ENCODE measurements at regions not wholly inside any gene's neighbourhood (a gene's known extent, or its start where the extent isn't known, plus 50 kb on each side); places are given as distances from the start of the nearest gene placed in this dataset.

DNA sequence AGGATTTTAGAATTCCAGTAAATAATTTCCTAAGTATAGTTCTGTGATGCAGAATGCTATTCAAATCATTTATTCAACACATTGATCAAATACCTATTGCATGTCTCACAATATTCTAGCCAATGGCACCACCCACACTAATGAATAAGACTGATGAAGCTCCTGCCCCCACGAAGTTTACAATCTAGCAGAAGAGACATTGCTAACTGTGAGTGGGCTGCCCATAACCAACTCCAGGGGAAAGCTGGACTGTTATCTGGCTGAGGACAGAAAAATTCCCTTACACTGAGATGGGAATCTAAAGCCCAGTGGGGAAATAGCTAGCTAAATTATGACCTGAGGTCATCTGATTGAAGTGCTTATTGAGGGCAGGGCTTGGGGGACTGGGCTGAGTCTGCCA lies 128.8 kb upstream of the LYZL2 start:
- no peak for DNase-seq (ENCODE audit: low spot score)
- TF ChIP-seq, protein P1, sequence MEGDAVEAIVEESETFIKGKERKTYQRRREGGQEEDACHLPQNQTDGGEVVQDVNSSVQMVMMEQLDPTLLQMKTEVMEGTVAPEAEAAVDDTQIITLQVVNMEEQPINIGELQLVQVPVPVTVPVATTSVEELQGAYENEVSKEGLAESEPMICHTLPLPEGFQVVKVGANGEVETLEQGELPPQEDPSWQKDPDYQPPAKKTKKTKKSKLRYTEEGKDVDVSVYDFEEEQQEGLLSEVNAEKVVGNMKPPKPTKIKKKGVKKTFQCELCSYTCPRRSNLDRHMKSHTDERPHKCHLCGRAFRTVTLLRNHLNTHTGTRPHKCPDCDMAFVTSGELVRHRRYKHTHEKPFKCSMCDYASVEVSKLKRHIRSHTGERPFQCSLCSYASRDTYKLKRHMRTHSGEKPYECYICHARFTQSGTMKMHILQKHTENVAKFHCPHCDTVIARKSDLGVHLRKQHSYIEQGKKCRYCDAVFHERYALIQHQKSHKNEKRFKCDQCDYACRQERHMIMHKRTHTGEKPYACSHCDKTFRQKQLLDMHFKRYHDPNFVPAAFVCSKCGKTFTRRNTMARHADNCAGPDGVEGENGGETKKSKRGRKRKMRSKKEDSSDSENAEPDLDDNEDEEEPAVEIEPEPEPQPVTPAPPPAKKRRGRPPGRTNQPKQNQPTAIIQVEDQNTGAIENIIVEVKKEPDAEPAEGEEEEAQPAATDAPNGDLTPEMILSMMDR (conservative IDR thresholded peaks at IDR 0.05; ENCODE audit: low read depth): no peak
- no peak overlapping the region for H3K27ac ChIP-seq
- POLR2A ChIA-PET (ENCODE audit: low non-redundant PET): interaction anchor here (0.7 kb wide), 1 partner anchor 1391 kb away, joined by 4 read pairs; no protein-coding TSS in a partner anchor
- CTCF ChIA-PET: no interaction called here

DNA sequence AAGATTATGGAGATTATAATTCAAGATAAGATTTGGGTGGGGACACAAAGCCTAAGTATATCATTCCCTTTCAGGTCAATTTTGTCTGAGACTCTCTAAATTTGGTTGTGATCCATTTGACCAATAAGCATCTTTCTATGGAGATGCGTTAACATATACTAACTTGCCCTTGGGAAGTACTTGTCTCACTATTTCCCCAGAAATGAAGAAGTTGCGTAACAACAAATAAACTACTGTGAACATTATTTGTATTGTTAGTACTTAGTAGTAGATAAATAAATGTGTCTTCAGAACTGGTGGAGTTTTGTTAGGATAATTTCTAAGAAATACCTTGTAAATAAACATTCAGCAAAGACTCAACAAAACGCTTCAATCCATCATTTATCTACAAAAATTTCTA lies 127.3 kb upstream of the LYZL2 start:
- CTCF ChIA-PET: no interaction called here
- H3K27ac ChIP-seq: no peak overlapping the region
- TF ChIP-seq, protein P1 (conservative IDR thresholded peaks at IDR 0.05; ENCODE audit: low read depth): no peak
- POLR2A ChIA-PET (ENCODE audit: low non-redundant PET): no interaction called here
- DNase-seq (ENCODE audit: low spot score): no peak

DNA sequence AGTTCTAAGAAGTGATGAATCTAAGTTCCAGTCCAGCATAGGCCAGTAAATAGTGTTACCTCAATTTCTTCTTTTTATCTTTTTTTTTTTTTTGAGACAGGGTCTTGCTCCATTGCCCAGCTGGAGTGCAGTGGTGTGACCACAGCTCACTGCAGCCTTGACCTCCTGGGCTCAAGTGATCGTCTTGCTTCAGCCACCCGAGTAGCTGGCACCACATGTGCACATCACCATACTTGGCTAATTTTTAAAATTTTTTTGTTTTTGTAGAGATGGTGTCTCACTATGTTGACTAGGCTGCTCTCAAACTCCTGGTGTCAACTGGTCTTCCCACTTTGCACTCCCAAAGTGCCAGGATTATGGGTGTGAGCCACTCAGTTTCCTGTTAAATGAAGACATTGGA lies 126.6 kb upstream of the LYZL2 start:
- CTCF ChIA-PET: interaction anchor here (0.6 kb wide), 1 partner anchor 69 kb away, joined by 3 read pairs; no protein-coding TSS in a partner anchor
- H3K27ac ChIP-seq: no peak overlapping the region
- DNase-seq (ENCODE audit: low spot score): no peak
- POLR2A ChIA-PET (ENCODE audit: low non-redundant PET): interaction anchor here (0.7 kb wide), 1 partner anchor 276 kb away, joined by 3 read pairs; no protein-coding TSS in a partner anchor
- TF ChIP-seq, protein P1 (conservative IDR thresholded peaks at IDR 0.05; ENCODE audit: low read depth): no peak

DNA sequence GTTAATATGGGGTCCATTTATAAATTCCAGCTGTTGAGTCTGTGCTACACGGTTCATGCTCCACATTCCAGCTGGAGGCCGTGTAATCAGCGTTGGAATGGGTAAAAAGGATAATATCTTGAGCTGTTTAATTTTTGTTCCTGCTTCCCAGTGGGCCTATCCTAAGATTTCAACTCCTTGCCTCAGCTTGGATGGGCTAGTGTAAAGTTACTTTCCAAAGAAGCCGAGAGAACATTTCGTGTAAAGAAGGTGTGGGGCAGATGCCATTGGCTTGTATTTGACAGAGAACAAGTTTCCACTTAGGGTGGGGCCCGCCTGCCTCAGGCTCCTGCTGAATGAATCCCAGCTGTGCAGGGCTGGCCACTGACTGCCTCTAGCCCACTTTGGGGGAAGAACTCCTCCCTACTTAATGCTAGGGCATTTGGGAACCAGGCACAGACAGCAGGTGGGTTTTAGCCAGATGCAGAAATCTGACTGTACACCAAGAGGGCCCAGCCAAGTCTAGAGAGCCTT lies 125.9 kb upstream of the LYZL2 start:
- no peak for DNase-seq (ENCODE audit: low spot score)
- POLR2A ChIA-PET (ENCODE audit: low non-redundant PET): interaction anchor here (0.7 kb wide), 1 partner anchor 277 kb away, joined by 3 read pairs; no protein-coding TSS in a partner anchor
- CTCF ChIA-PET: no interaction called here
- no peak overlapping the region for H3K27ac ChIP-seq
- TF ChIP-seq, protein P1 (conservative IDR thresholded peaks at IDR 0.05; ENCODE audit: low read depth): no peak

DNA sequence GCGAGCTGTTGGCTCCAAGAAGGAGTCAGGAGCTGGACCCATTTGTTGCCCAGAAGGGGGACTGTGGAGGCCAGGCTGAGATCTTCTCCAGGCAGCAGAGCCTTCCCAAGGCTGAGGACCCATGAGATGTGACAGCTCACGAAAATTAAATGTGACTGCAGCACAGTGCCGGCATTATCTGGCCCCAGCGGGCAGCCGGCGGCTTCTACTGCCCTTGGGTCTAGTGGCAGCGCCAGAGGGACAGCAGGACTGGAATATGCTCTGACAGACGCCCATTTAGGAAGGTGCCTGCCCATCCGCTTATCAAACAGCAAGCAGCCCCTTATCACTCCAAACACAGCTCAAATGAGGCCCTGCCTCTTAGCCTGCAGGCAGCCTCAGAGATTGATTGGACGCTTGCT lies 122.9 kb upstream of the LYZL2 start:
- ChIA-PET CTCF (interaction anchor here (0.7 kb wide), 1 partner anchor 31 kb away, joined by 3 read pairs; no protein-coding TSS in a partner anchor), POLR2A (ENCODE audit: low non-redundant PET) (no interaction called here)
- DNase-seq (ENCODE audit: low spot score): no peak
- TF ChIP-seq, protein P1 (conservative IDR thresholded peaks at IDR 0.05; ENCODE audit: low read depth): no peak
- no peak overlapping the region for H3K27ac ChIP-seq

DNA sequence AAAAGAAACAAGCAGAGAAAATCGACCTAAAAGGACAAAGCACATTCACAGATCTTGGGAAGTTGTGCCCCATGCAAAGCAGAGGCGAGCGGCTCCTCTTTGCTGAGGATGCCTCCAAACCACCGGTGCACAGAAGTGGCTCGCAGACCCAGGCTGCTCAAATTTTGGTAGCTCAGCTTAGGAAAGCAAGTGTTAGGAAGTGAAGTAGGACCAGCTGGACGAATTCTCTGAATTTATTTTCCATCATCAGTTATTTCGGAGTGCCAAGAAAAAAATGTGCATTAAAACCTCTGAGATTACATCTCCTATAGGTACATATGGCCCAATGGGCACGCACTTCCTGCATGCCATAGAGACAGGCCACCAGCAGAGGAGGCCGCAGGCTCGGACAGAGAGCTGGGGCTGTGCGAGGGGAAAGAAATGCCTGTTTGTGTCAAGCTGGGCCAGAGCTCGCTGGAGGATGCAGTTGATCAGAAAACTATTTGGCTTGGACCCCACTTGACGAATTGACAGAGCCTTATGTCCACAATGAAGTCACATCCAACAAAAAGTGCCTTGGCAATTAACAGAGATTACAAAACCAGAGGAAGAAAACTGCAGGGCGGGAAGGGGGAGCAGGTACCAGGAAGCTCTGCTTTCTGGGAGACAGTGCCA lies 122.3 kb upstream of the LYZL2 start:
- TF ChIP-seq, protein P1 (conservative IDR thresholded peaks at IDR 0.05; ENCODE audit: low read depth): no peak
- CTCF ChIA-PET: interaction anchor here (0.7 kb wide), 1 partner anchor 32 kb away, joined by 3 read pairs; no protein-coding TSS in a partner anchor
- DNase-seq (ENCODE audit: low spot score): peak; percentile 8
- H3K27ac ChIP-seq: no peak overlapping the region
- POLR2A ChIA-PET (ENCODE audit: low non-redundant PET): no interaction called here

Data from RWPE1 (cell line).